HG02642 (cell line): ENCODE measurements at regions not wholly inside any gene's neighbourhood (a gene's known extent, or its start where the extent isn't known, plus 50 kb on each side); places are given as distances from the start of the nearest gene placed in this dataset.
"Not testable (repeated sequence)": the region's sequence is repeated elsewhere in the genome, so short reads cannot be mapped to it uniquely, and the experiment has no call there.

Experiments used
- ATAC-seq: cut with Tn5 transposase; IDR thresholded peaks from one replicate; pipeline ENCODE4 v1.9.1; 2021; ENCODE audit warnings: mild to moderate bottlenecking; ENCODE audit not compliant: unreplicated experiment, poor library complexity

DNA sequence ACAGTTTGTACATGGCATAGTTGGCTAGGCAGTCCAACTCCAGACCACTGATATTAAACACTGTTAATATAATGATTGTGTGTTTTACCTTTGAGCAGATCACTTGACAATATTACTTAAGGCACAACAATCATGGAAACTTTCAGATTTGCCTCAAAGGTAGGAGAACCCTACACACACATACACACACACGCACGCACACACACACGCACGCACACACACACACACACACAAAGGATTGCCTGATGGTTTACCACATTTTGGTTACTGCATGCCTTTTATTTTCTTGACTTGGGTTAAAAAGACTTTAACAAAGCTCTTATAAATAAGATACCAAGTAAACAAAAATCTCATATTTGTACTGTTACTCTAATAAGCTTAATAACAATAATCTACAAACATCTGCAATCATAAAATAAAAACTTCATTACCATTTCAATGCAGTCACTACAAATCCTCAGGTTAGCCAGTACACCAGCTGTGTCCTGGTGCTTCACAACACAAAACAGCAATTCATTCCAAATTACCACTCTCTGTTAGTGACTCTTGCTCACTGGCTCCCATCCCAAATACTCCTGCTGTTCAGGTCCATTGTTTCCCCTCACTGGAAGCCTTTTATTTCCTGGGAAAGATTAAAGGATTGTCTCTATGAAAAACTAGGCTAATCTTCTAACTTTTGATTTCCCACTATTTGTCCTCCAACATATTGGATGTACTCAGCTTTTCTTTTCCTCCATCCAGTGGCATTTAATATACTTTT, 175.2 kb upstream of the ATP2B1 start:
- no peak for ATAC-seq

DNA sequence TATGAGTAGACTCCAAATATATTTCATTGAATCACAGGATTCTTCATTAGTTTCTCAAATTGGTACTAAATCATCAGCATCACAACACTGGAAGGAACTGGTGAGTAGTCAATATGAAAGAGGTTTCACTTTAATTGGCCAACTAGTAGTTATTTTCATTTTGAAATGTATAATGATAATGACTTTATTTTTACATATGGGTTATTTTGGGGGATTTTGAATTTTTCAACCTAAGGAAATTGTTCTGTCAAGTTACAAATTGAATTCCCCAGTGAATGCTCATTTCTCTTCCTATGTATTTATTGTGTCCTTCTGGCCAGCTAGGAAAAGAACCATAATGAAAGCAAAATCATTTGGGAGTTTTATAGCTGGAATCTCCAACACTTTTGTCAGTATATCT, 174.2 kb upstream of the ATP2B1 start:
- no peak for ATAC-seq

- peak; percentile 55 for ATAC-seq
Observed at GRCh38 chr12:89882050-89882449, 173.4 kb upstream of the ATP2B1 start.

DNA sequence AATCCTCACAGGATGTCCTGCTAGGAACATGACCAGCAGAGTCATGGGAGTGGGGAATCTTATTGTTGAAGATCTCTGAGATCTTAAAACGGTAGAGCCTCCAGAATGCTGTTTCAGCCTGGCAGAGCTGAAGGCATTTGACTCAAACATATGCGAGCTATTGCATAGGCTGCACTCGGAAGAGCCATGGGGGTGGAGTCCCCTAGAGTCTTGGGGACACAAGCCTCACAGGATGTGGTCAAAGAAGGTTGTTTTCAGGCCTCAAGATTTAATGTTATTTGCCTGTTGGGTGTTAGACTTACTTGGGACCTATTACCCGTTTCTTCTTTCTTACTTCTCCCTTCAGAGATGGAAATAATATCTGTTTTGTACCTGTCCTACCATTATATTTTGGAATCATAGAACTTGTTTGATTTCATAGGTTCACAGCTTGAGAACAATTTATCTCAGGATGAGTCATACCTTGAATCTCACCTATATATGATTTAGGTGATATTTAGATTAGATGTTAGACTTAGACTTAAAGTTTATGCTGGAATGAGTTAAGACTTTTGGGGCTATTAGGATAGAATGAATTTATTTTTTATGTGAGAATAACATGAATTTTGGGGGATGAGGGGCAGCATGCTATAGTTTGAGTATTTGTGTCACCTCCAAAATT, 172.2 kb upstream of the ATP2B1 start:
- peak; percentile 95 for ATAC-seq

- ATAC-seq = no peak
Observed at GRCh38 chr12:89879766-89880165, 171.1 kb upstream of the ATP2B1 start.

DNA sequence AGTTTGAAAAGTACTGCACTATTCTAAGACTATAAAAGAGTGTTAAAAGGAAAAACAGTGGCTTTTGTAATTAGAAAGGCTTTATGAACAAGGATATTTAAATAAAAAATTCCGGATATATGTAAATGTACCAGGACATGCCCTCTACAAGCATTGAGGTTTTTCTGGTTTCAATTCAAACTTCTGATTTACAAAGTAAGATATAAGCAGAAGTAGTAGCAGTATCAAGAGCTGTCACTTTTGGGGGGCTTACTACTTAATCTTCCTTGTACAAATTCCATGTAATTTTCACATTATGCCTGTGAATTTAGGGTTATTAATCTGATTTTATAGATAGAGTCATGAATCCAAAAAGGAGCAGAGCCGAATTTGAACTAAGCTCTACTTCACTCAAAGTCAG, 170.3 kb upstream of the ATP2B1 start:
- ATAC-seq = no peak

DNA sequence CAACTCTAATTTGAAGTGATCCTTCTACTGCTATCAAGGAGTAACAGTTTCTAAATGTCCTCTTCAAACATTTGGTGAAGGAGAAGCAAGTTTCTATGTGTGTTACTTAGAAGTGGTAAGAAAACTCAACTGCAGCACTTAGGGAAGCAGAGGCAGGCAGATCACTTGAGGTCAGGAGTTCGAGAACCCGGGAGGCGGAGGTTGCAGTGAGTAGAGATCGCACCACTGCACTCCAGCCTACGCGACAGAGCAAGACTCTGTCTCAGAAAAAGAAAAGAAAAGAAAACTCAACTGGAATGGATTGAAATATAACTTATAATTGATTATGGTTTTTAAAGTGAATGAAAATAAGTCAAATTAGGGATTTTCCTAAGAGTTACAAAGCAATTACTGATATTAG, 169.7 kb upstream of the ATP2B1 start:
- no peak for ATAC-seq

DNA sequence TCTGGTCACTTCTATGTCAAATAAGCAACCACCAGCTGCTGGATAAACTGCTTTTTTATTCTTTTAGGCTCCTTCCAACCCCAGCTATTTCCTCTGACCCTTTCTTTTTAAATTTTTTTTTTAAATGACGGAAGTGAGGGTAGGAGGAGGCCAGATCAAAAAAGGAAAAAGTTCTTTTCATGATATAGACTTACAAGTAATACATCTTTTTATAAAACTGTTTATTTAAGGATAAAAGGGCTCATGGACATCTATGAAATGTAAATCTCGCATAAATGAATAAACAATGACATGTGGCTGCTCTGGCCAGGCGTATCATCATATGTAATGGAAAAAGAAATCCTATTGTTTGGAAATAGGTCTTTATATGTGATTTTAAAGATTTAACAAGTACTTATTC, 169.0 kb upstream of the ATP2B1 start:
- no peak for ATAC-seq

- ATAC-seq = no peak
Observed at GRCh38 chr12:89877136-89877535, 168.5 kb upstream of the ATP2B1 start.

DNA sequence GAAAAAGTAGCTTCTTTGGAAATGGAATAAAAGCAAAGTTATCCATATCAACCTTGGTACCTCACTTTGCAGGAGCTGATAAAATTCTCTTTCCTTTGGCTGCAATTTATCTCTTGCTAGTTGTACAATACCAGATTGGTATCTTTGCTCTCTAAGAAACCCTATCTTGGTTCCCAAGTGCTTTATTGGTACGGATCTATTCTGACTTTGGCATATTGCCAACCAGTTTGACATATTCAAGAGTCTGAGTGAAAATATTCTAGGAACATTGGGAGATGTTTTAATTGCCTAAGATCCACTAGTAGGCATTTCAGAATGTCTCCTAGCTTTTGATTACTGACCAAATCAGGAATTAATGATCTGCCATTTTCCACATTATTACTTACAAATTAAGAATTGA, 167.2 kb upstream of the ATP2B1 start:
- no peak for ATAC-seq

GRCh38 chr12:89875225-89875624, 166.6 kb upstream of the ATP2B1 start:
- ATAC-seq = no peak

GRCh38 chr12:89874146-89874545, 165.5 kb upstream of the ATP2B1 start:
- no peak for ATAC-seq

DNA sequence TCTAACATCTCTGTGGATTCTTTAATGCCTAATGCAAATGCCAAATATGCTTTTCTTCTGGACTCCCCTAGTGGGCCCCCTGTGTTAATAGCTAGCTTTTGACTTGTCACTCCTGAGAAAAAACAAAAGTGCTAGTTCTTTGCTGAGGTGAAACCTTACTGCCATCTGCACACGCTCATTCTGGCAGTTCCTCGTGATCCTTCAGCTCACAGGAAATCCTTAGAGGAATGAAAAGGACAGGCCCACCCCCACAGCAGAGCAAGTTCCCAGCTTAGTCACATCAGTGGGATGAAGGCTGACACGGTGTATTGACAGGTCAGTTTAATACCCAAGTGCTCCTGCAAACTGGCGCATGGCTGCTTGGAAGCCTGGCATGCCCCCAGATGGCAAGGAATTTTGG, 165.1 kb upstream of the ATP2B1 start:
- ATAC-seq = peak; percentile 50

DNA sequence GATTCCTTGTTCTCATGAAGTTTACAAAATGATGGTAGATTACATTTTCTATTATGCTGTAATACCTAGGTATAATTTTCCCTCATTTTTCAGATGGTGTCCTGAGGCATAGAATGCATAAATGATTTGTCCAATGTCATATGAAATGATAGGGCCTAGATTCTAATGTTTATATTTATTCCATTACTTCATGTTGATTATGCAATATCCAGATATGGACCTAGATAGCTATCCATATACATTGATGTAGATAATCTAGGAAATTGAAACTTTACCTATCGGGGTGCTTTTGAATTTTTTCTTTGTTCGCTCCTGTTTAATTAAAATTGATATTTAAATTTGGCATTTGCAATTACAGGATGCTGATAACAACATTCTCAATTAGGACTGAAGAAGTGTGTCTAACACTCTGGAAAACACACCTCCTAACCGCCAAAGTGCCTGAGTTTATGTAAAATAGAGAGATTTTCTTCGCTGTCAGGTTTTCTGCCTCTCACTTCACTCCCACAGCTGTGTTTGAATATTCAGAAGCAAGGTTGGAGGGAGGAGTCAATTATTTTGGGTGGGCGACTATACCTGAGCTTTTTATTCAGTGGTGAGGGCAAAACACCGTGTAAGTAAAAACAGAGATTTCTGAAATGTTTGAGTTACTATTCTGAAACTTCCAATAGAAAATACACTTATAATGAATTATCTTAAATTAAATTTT, 164.4 kb upstream of the ATP2B1 start:
- no peak for ATAC-seq

- ATAC-seq = no peak
Observed at GRCh38 chr12:89870413-89871184, 162.0 kb upstream of the ATP2B1 start.

DNA sequence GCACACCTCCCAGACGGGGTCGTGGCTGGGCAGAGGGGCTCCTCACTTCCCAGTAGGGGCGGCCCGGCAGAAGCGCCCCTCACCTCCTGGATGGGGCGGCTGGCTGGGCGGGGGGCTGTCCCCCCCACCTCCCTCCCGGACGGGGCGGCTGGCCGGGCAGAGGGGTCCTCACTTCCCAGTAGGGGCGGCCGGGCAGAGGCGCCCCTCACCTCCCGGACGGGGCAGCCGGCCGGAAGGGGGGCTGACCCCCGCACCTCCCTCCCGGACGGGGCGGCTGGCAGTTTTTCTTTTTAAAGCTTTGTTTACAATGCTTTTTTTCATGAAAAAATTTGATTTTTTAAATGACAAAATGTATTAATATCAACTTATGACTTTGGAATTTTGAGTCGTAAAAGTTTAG, 159.0 kb upstream of the ATP2B1 start:
- not testable (repeated sequence) for ATAC-seq

DNA sequence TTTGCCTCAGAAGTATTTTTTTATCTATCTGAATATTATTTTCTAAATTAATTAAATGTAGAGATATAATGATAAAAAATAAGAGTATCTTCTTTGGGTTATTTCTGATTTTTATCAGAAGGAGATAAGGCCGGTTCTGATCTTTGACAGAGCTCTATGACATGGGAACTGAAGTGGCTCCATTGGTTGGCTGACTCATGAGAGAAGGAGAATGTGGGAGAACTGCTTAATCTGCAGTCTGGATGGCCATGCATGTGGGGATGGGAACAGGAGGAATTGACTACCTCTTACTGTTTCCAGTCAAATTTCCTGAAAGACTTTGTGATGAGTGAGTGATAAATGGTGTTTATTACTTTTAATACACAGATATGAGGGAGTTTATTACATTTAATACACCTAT, 155.8 kb upstream of the ATP2B1 start:
- ATAC-seq = no peak

- ATAC-seq = no peak
Observed at GRCh38 chr12:89863968-89864367, 155.3 kb upstream of the ATP2B1 start.

- ATAC-seq = peak; percentile 70
Observed at GRCh38 chr12:89863493-89863938, 154.9 kb upstream of the ATP2B1 start.
